SU-DHL-6 (cell line): ENCODE measurements at regions not wholly inside any gene's neighbourhood (a gene's known extent, or its start where the extent isn't known, plus 50 kb on each side); places are given as distances from the start of the nearest gene placed in this dataset.

Experiments used
- EZH2phosphoT487 ChIP-seq: fragments of 200-600 bp; sonication (generic), shearing (Covaris generic); conservative IDR thresholded peaks from 2 replicates; pipeline ENCODE4 v1.6.1; 2018; ENCODE audit warnings: mild to moderate bottlenecking, antibody characterized with exemption, low read length, moderate library complexity, mixed read lengths
- TF ChIP-seq, protein P1 (sequence below): fragments of 200-600 bp; sonication (generic); IDR thresholded peaks from one replicate; pipeline ENCODE4 v1.5.1; 2017; ENCODE audit warnings: antibody characterized with exemption, mild to moderate bottlenecking, low read length, moderate library complexity; ENCODE audit not compliant: insufficient read depth, poor library complexity, severe bottlenecking

DNA sequence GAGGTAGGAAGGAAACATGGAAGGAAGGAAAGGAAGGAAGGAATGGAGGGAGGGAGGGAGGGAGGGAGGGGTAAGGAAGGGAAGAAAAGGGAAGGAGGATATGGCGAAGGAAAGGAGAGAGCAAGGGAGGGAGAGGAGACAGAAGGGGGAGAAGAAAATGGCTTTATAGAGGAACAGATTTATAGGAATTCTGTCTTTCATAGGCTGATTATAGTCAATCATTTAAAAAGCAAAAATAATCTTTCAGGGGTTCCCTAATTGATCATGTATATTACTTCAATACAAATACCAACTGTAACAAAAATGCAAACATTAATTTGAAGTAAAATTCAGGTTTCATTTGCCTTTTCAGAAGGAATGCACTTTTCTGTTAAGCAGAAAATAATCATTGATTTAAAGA lies 519.1 kb downstream of the MDFIC start:
- no peak for TF ChIP-seq EZH2phosphoT487
- TF ChIP-seq, protein P1, sequence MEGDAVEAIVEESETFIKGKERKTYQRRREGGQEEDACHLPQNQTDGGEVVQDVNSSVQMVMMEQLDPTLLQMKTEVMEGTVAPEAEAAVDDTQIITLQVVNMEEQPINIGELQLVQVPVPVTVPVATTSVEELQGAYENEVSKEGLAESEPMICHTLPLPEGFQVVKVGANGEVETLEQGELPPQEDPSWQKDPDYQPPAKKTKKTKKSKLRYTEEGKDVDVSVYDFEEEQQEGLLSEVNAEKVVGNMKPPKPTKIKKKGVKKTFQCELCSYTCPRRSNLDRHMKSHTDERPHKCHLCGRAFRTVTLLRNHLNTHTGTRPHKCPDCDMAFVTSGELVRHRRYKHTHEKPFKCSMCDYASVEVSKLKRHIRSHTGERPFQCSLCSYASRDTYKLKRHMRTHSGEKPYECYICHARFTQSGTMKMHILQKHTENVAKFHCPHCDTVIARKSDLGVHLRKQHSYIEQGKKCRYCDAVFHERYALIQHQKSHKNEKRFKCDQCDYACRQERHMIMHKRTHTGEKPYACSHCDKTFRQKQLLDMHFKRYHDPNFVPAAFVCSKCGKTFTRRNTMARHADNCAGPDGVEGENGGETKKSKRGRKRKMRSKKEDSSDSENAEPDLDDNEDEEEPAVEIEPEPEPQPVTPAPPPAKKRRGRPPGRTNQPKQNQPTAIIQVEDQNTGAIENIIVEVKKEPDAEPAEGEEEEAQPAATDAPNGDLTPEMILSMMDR, result no peak
